GM23248 (cell line): ENCODE measurements at regions not wholly inside any gene's neighbourhood (a gene's known extent, or its start where the extent isn't known, plus 50 kb on each side); places are given as distances from the start of the nearest gene placed in this dataset.

ENCODE experiments used
- DNase-seq: peaks from one replicate; pipeline ENCODE4 v3.0.0-alpha.2; 2015
- H2AFZ ChIP-seq: fragments of 200-600 bp; sonication (generic); 2 replicates; pipeline ENCODE4 v1.6.1; 2016; ENCODE audit warnings: antibody characterized with exemption
- H3F3A ChIP-seq: fragments of 200-600 bp; sonication (generic); 2 replicates; pipeline ENCODE4 v1.6.1; 2016; ENCODE audit warnings: mild to moderate bottlenecking, antibody characterized with exemption, mixed run types; ENCODE audit not compliant: insufficient read depth
- H3K27ac ChIP-seq: fragments of 200-600 bp; sonication (generic); 2 replicates; pipeline ENCODE4 v1.5.1; 2016; ENCODE audit warnings: mild to moderate bottlenecking
- H3K27me3 ChIP-seq: fragments of 200-600 bp; sonication (generic); replicated peaks from 2 replicates; pipeline ENCODE4 v1.6.1; 2016; ENCODE audit warnings: mild to moderate bottlenecking; ENCODE audit not compliant: insufficient read depth
- H3K36me3 ChIP-seq: fragments of 200-600 bp; sonication (generic); 2 replicates; pipeline ENCODE4 v1.6.1; 2016; ENCODE audit warnings: low read depth, mild to moderate bottlenecking
- H3K4me1 ChIP-seq: fragments of 200-600 bp; sonication (generic); 2 replicates; pipeline ENCODE4 v1.6.1; 2016; ENCODE audit warnings: mild to moderate bottlenecking; ENCODE audit not compliant: insufficient read depth
- H3K4me2 ChIP-seq: fragments of 200-600 bp; sonication (generic); one replicate; pipeline ENCODE4 v1.6.1; 2016; ENCODE audit warnings: mild to moderate bottlenecking; ENCODE audit not compliant: unreplicated experiment
- H3K4me3 ChIP-seq: fragments of 200-600 bp; sonication (generic); 2 replicates; pipeline ENCODE4 v1.5.1; 2016; ENCODE audit warnings: mild to moderate bottlenecking
- H3K79me2 ChIP-seq: fragments of 200-600 bp; sonication (generic); 2 replicates; pipeline ENCODE4 v1.6.1; 2016; ENCODE audit warnings: mild to moderate bottlenecking; ENCODE audit not compliant: insufficient read depth
- H3K9ac ChIP-seq: fragments of 200-600 bp; sonication (generic); 2 replicates; pipeline ENCODE4 v1.6.1; 2016; ENCODE audit warnings: mild to moderate bottlenecking
- H3K9me2 ChIP-seq: fragments of 200-600 bp; sonication (generic); 2 replicates; pipeline ENCODE4 v1.6.1; 2016; ENCODE audit warnings: mixed run types, mild to moderate bottlenecking, moderate library complexity; ENCODE audit not compliant: insufficient read depth
- H3K9me3 ChIP-seq: fragments of 200-600 bp; sonication (generic); one replicate; pipeline ENCODE4 v1.6.1; 2017; ENCODE audit warnings: low read depth
- H4K20me1 ChIP-seq: fragments of 200-600 bp; sonication (generic); 2 replicates; pipeline ENCODE4 v1.6.0; 2016; ENCODE audit not compliant: insufficient read depth
- EZH2 ChIP-seq: fragments of 200-600 bp; sonication (generic); IDR thresholded peaks from 2 replicates; pipeline ENCODE4 v1.6.1; 2018; ENCODE audit warnings: antibody characterized with exemption, mild to moderate bottlenecking; ENCODE audit not compliant: insufficient read depth, poor library complexity, severe bottlenecking
- EZH2phosphoT487 ChIP-seq: fragments of 200-600 bp; sonication (generic); IDR thresholded peaks from 2 replicates; pipeline ENCODE4 v1.6.1; 2018; ENCODE audit warnings: antibody characterized with exemption, moderate library complexity, mild to moderate bottlenecking, low read depth; ENCODE audit not compliant: insufficient read depth
- WGBS, 2 experiments: methylation state at CpG; one replicate each; pipeline ENCODE4 v1.1.6; 2015 to 2017; ENCODE audit warnings: low lambda C conversion rate in 2 of 2, low coverage in 1 of 2; ENCODE audit errors: missing lambda C conversion rate in 2 of 2; 5-methylcytosine and 5-hydroxymethylcytosine counted together
- in situ Hi-C: fragments of 300-500 bp; cut with MboI; formaldehyde crosslinking; loops from 2 replicates; pipeline ENCODE4 v1.15.0; 2020

DNA sequence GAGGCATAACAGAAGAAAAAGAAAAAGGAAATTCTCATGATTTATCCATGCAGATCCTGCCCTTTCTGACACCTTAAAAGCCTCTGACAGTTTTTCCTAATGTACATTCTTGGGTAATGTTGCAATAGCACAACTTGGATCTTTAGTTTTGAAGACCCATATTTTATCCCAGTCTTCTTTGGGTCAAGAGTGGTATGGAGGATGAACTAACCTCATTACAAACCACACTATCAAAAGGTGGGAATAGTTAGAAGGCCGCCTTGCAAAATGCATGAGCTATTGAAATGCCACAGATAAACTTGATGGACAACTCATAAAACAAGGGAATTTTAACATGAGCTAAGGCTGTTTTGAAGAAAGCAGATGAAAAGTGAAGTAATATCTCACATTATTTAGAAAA lies 1479.8 kb upstream of the ACVR2A start:
- Histone ChIP-seq H3K27me3 (no peaks in the 10 kb centered on the region), H3K27ac (no peak overlapping the region), H4K20me1 (no peaks in the 10 kb centered on the region), H3K36me3 (no peaks in the 10 kb centered on the region), H3K4me2 (no peak overlapping the region), H2AFZ (no peak overlapping the region), H3K9me3 (no peaks in the 10 kb centered on the region), H3K4me1 (0 out of 2 replicates have a peak, but pooled peaks cover 3% of the 10 kb centered on the region), H3K9me2 (no peaks in the 10 kb centered on the region), H3K79me2 (no peaks in the 10 kb centered on the region), H3K4me3 (no peak overlapping the region), H3F3A (no peaks in the 10 kb centered on the region), H3K9ac (no peak overlapping the region)
- TF ChIP-seq EZH2phosphoT487 = no peak
- TF ChIP-seq EZH2 = no peak
- 69 to 70% methylated on average over 1 of the region's 1 CpG for WGBS, 2 experiments
- no peak for DNase-seq
- in situ Hi-C loops = no loop called here

GRCh38 chr2:146363731-146364130 lies 1481.1 kb upstream of the ACVR2A start:
- Histone ChIP-seq H2AFZ (no peak overlapping the region), H3K27me3 (no peaks in the 10 kb centered on the region), H3K9ac (no peak overlapping the region), H3K27ac (no peak overlapping the region), H3K36me3 (no peaks in the 10 kb centered on the region), H3K79me2 (no peaks in the 10 kb centered on the region), H3K4me1 (0 out of 2 replicates have a peak, but pooled peaks cover 2% of the 10 kb centered on the region), H3K9me3 (no peaks in the 10 kb centered on the region), H3K9me2 (no peaks in the 10 kb centered on the region), H3F3A (no peaks in the 10 kb centered on the region), H4K20me1 (no peaks in the 10 kb centered on the region), H3K4me2 (no peak overlapping the region), H3K4me3 (no peak overlapping the region)
- peak; percentile 55 for DNase-seq
- WGBS, 2 experiments = 73 to 88% methylated on average over 1 of the region's 1 CpG
- in situ Hi-C loops = no loop called here
- no peak for TF ChIP-seq EZH2
- no peak for TF ChIP-seq EZH2phosphoT487

DNA sequence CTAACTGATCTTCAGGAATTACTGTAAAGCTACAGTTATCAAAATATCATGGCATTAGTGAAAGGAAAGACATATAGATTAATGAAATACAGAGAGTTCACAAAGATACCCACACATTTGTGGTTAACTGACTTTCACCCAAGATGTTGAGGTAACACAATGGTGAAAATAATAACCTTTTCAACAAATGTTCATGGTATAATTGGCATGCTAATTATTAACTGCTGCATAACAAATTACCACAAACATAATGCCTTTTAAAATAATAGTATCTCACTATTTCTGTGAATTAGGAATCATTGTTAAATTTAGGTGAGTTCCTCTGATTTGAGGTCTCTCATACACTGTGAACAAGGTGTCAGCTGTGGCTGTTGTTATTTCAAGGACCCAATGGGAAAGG lies 1493.1 kb upstream of the ACVR2A start:
- Histone ChIP-seq H2AFZ (no peak overlapping the region), H3K4me3 (no peak overlapping the region), H3K4me2 (no peak overlapping the region), H3K27me3 (no peaks in the 10 kb centered on the region), H3K9ac (no peak overlapping the region), H3K36me3 (no peaks in the 10 kb centered on the region), H3K9me3 (no peaks in the 10 kb centered on the region), H3K27ac (no peak overlapping the region), H3K79me2 (no peaks in the 10 kb centered on the region), H3F3A (no peaks in the 10 kb centered on the region), H3K9me2 (no peaks in the 10 kb centered on the region), H4K20me1 (no peaks in the 10 kb centered on the region), H3K4me1 (no peaks in the 10 kb centered on the region)
- in situ Hi-C loops = no loop called here
- TF ChIP-seq EZH2 (no peak), EZH2phosphoT487 (no peak)
- no peak for DNase-seq

GRCh38 chr2:146349334-146349733 lies 1495.5 kb upstream of the ACVR2A start:
- Histone ChIP-seq H3K4me3 (peak overlapping the region; percentile 0; the same call in 1 of the 2 replicates), H3K9me2 (no peaks in the 10 kb centered on the region), H3K36me3 (no peaks in the 10 kb centered on the region), H3K27ac (no peak overlapping the region), H3K4me2 (no peak overlapping the region), H3K79me2 (no peaks in the 10 kb centered on the region), H3K9ac (no peak overlapping the region), H3K27me3 (no peaks in the 10 kb centered on the region), H3F3A (no peaks in the 10 kb centered on the region), H3K4me1 (no peaks in the 10 kb centered on the region), H4K20me1 (no peaks in the 10 kb centered on the region), H2AFZ (peak overlapping the region; percentile 51), H3K9me3 (no peaks in the 10 kb centered on the region)
- in situ Hi-C loops = no loop called here
- 84 to 88% methylated on average over 3 of the region's 3 CpGs for WGBS, 2 experiments
- no peak for DNase-seq
- TF ChIP-seq EZH2phosphoT487 (no peak), EZH2 (no peak)

DNA sequence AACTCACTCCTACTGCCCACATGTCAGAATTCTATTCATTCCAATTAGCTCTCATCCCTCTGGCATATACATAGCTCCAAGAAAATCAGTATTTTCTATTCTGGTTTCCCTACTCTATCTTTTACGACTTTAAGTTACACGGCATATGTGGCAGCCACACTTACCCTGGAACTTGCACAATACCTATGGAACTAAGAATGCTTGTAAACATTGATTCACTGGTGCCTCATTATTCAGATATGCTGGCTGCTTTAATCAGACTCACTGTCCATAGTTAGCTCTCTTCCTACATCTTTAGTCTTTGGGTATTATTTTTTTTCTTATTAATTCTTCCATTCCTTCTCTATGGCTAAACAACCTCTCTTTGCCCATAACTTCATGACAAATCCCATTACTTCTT lies 1519.9 kb upstream of the ACVR2A start:
- H3K9me3 ChIP-seq = no peaks in the 10 kb centered on the region
- no peaks in the 10 kb centered on the region for H4K20me1 ChIP-seq
- no peaks in the 10 kb centered on the region for H3K9me2 ChIP-seq
- H3K36me3 ChIP-seq = no peaks in the 10 kb centered on the region
- 47 to 55% methylated on average over 2 of the region's 2 CpGs for WGBS, 2 experiments
- peak overlapping the region; percentile 32 for H3K4me2 ChIP-seq
- DNase-seq = peak; percentile 72
- H3K9ac ChIP-seq = no peak overlapping the region
- H2AFZ ChIP-seq = peak overlapping the region; percentile 34
- H3K4me3 ChIP-seq = no peak overlapping the region
- peaks cover 24% of the 10 kb centered on the region for H3K4me1 ChIP-seq
- in situ Hi-C loops = loop anchor here (25.0 kb wide), 1 partner anchor 337 kb away; no protein-coding TSS in a partner anchor
- H3K79me2 ChIP-seq = no peaks in the 10 kb centered on the region
- TF ChIP-seq EZH2 (no peak), EZH2phosphoT487 (no peak)
- no peaks in the 10 kb centered on the region for H3K27me3 ChIP-seq
- peaks cover 6% of the 10 kb centered on the region for H3F3A ChIP-seq
- H3K27ac ChIP-seq = peak overlapping the region; percentile 25
